ENCODE measurements at regions not wholly inside any gene's neighbourhood (a gene's known extent, or its start where the extent isn't known, plus 50 kb on each side); places are given as distances from the start of the nearest gene placed in this dataset.

- Histone ChIP-seq H3K9me2 (ENCODE audit: insufficient read depth) (no peaks in the 10 kb centered on the region; the same call in 1 of the 2 replicates), H3K27ac (ENCODE audit: low read depth) (no peak overlapping the region), H2AFZ (no peak overlapping the region), H3K27me3 (ENCODE audit: insufficient read depth) (no peaks in the 10 kb centered on the region), H3K4me1 (ENCODE audit: insufficient read depth) (peaks cover 24% of the 10 kb centered on the region), H3K36me3 (ENCODE audit: insufficient read depth) (no peaks in the 10 kb centered on the region), H4K20me1 (replicated peaks; ENCODE audit: insufficient read depth) (no peaks in the 10 kb centered on the region), H3F3A (replicated peaks; ENCODE audit: low read depth) (no peaks in the 10 kb centered on the region), H3K79me2 (replicated peaks; ENCODE audit: insufficient read depth) (no peaks in the 10 kb centered on the region), H3K4me3 (no peak overlapping the region), H3K4me2 (no peak overlapping the region)
- Mint-ChIP-seq H3K4me1 (peaks cover 25% of the 10 kb centered on the region), H3K27ac (no peak overlapping the region), H3K27me3 (ENCODE audit: insufficient read depth, low read depth, poor library complexity) (no peaks in the 10 kb centered on the region), H3K9me3 (peaks cover 4% of the 10 kb centered on the region; the same call in 2 of the 3 replicates), H3K36me3 (ENCODE audit: low read depth) (peaks cover 2% of the 10 kb centered on the region; the same call in 1 of the 3 replicates), H3K4me3 (no peak overlapping the region)
- no peak for ATAC-seq
- TF ChIP-seq CTCF (conservative IDR thresholded peaks at IDR 0.05; ENCODE audit: low read depth in 2 of 2) (peak in 1 of 2 experiments; percentile 23; a peak in 1 of 4 replicates), ZNF462 (CRISPR knock-in tag; IDR thresholded peaks at IDR 0.05) (no peak), REST (IDR thresholded peaks at IDR 0.05; ENCODE audit: unreplicated experiment) (no peak)
- DNase-seq (ENCODE audit: low spot score) = no peak
Observed at GRCh38 chr3:159565313-159565712, 423.3 kb upstream of the IL12A start.
